ENCODE measurements at regions not wholly inside any gene's neighbourhood (a gene's known extent, or its start where the extent isn't known, plus 50 kb on each side); places are given as distances from the start of the nearest gene placed in this dataset.

- no peak for TF ChIP-seq FOXM1 (IDR thresholded peaks at IDR 0.05; ENCODE audit: borderline replicate concordance)
- no peak for TF ChIP-seq ELF4 (IDR thresholded peaks at IDR 0.05)
- no peak for TF ChIP-seq ARNT (IDR thresholded peaks at IDR 0.05)
Measured at GRCh38 chr9:546797-547223, 294.7 kb upstream of the DMRT1 start.

Measured in HEK293T (cell line).